ENCODE measurements at regions not wholly inside any gene's neighbourhood (a gene's known extent, or its start where the extent isn't known, plus 50 kb on each side); places are given as distances from the start of the nearest gene placed in this dataset.
"Not testable (repeated sequence)": the region's sequence is repeated elsewhere in the genome, so short reads cannot be mapped to it uniquely, and the experiment has no call there.

DNA sequence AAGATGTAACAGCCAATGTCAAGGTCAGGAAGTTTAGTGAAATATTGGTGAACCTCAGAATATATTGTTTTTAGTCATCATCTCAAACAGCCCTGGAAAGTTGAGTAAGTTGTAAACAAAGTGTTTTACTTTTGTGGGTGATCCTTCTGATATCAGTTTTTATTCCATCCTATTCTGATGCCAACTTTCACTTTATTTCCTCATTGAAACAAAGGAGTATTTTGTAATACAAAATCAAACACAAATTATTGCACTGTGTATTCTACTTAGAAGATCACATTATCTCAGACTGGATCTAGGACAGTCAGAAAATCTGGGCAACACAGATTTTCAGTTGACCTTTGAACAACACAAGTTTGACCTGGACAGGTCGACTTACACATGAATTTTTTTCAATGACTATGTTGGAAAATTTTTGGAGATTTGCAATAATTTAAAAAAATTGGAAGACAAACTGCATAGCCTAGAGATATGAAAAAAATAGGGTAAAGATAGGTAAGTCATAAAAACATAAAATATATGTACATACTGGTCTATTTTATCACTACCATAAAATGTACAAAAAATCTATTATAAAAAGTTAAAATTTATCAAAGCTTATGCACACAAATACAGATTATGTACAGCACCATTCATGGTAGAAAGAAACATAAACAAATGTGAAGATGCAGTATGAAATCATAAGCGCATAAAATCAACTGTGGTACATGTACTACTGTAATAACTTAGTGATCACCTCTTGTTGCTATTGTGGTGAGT lies 709.1 kb upstream of the FAM241A start:
- DNase-seq: no peak

DNA sequence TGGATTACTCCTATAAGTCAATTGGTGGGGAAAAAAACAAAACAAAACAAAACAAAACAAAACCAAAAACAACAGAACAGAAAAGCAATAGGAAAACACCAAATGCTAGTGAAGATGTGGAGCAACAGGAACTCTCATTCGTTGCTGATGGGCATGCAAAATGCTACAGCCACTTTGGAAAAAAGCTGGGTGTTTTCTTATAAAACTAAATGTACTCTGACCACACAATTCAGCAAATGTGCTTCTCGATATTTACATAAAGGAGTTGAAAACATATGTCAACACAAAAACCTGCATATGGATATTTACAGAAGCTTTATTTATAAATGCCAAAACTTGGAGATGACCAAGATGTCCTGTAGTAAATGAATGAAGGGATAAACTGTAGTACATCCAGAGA lies 703.6 kb upstream of the FAM241A start:
- no peak for DNase-seq

DNA sequence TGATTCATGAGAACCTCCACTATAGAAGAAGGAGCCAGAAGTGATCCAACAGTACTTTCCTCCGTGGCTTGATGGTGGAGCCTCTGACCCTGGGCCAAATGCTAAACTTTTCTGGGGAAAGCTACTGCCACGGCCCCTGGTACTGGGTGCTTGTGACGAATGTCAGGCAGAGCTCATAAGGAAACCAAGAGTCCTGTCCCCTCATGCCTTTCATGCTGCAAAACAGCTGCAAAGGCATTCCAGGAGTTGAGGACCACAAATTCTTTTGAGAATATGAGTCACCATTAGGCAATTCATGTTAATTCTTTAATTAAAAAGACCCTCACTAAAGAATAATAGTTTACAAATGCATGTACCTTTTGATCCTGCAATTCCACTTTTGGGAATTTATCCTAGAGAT lies 700.4 kb upstream of the FAM241A start:
- DNase-seq: not testable (repeated sequence)

DNA sequence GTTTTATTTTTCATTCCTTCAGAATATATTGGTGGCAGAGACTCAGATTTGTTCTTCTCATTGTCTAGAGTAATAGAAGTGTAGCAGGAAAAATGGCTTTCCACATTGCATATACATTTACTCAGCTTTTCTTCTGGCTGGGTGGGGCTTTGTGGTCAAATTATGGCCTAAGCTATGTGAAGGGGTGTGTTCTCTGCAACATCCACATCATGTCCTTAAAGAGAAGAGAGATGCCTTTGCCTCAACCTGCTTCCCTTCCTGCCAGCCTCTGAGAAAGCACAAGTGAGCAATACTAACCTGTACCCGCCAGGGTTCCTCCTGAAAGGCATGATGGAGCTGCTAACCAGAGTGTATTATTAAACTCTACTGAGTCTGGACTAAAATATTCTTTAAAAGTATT lies 695.6 kb upstream of the FAM241A start:
- no peak for DNase-seq

DNA sequence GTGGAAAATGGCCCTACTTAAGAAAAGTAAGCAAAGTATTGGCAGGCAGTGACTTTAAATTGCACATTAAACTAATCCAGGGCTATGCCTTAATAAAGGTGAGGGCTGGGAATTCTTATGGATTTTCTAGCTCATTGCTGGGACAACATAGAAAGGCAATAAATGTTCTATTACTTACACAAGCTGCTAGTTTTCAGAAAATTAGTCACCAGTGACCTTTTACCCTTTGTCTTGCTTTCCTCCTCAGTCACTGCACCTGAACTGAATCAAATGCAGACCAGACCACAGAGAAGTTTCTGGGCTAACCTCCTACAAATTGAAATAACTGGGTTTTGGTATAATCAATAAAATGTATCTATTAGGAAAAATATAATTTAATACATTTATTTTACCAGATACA lies 694.4 kb upstream of the FAM241A start:
- no peak for DNase-seq

DNA sequence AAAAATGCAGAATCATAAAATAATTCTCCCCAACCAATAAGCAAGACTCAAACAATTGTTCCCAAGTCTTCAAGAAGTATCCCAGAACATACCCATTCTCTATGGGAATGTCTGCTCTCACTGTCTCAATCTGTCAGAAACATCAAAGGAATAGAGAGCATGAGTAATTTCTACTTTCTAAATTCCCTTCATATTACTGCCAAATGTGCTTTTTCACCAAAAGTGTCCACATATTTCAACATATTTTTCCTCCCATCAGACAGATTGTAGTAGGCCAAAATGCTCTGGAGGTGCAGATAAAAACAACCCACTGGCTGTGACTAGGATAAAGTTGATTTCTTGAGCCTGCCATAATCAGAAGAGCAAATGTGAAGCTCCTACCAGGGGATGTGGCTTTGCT lies 692.0 kb upstream of the FAM241A start:
- DNase-seq: no peak

DNA sequence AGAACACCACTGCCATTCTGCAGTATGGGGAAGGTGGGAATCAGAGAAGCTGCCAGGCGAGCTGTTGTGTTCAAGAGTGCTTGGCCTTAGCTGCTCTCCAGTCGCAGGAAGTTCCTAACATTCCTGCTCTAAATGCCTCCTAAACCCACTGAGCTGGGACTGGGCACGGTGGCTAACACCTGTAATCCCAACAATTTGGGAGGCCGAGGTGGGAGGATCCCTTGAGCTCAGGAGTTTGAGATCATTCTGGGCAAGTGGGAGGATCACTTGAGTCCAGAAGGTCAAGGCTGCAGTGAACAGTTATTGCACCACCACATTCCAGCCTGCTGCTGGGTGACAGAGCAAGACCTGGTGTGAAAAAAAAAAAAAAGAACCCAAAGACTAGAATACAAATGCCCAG lies 690.3 kb upstream of the FAM241A start:
- no peak for DNase-seq

DNA sequence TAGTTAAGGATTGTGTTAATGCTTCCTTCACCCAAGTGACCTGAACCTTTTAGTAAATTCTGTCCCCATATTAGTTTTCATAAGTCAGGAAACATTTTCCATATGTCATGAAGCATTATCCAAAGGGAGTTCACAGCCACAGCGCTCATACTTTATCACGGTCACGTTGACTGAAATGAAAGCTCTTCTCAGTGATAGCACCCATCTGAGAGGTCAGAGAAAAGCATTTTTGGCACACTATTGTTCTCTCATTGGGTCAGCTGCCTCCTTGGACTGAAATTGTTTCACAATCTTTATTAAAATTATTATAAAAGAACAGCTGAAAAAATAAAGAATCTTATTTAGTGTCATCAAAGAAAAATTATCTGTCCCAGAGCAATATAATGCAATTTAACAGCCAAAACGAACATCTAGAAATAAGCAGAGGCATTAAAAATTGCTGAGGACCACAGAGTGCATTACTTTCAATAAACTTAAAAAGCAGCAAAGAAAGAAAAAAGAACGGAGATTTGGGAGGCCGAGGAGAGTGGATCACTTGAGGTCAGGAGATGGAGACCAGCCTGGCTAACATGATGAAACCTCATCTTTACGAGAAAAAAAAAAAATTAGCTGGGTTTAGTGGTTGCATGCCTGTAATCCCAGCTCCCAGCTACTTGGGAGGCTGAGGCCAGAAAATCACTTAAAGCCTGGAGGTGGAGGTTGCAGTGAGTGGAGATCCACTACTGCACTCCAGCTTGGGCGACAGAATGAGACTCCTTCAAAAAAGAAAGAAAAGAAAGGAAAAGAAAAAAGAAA lies 680.8 kb upstream of the FAM241A start:
- no peak for DNase-seq

DNA sequence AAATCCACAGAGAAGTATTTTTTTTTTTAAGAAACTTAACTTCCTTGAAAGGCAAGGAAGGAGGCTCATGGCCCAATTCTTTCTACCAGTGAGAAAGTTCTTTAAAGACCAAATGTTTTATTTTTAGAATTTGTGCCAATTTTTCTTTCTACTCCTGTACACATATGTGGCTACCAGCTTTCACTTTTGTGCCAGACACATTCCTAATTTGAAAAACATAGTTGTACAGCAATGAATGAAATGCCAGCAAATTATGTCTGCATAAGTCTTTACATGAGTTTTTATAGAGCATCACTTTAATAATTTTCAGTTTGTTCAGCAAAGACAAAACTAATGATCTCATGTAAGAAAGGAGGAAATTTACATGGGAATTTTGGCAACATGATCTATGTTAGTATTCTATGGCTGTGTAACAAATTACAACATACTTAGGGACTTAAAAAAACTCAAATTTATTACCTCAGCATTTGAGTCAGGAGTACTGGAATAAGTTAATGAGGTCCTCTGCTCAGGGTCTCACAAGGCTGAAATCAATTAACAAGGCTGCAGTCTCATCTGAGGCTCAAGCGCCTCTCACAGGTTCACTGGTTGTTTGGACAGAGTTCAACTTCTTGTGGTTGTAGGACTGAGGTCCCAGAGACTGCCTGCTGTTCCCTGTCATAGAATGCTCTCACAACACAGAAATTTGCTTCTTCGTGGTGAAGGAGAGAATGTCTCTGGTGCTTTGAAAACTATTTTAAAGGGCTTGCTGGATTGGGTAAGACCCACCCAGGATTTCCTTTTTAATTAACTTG lies 678.2 kb upstream of the FAM241A start:
- DNase-seq: no peak

DNA sequence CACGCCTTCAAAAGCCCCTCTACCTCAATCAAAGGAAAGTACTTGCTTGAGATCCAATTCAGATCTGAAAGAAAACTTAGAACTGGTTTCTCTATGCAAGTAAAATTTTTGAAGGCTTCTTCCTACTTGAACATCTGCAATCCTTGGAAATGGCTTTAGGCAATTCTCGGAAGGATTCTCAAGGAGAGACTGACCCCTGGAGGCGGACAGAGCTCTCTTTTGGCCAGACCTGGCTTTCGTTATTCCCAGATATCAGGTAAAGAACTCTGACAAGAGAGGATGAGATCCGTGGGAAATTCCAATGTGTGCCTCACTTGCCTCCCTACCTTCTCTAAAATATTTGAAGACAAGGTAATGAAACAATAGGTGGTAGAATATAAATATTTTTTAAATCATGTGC lies 670.3 kb upstream of the FAM241A start:
- no peak for DNase-seq

DNA sequence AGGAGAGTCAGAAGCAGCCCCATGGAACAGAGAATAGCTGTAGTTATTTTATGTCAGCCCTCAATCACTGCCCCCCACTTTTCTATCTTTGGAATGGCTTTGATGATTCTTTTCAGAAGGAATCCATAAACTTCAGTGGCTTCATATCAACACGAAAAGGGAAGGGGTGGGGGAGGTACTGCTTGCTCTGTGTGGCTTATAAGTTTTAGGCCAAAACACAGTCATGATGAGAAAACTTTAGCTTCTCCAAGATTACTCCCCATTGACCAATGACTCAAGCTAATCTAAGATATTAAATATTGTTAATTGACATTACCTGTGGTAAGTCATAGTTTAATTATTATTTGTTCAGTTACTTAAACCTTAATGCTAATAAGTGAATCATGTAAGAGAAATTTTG lies 669.6 kb upstream of the FAM241A start:
- DNase-seq: no peak

DNA sequence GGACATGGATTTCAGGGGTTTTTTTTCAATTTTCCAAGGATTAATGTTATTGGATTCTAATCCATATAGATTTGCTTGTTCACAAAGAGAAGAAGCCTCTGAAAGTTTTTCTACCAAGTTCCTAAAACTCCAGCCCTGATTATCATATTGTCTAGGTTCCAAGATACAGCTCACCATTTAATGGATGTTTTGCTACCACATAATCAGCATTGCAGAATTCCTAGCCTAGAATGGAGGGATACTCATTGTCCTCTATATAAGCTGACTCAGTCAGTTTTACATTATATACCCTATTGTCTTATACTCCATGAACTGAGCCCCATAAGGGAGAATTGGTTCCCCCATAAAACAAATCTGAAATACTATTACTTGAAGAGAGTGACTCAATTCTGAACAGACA lies 664.7 kb upstream of the FAM241A start:
- DNase-seq: no peak

DNA sequence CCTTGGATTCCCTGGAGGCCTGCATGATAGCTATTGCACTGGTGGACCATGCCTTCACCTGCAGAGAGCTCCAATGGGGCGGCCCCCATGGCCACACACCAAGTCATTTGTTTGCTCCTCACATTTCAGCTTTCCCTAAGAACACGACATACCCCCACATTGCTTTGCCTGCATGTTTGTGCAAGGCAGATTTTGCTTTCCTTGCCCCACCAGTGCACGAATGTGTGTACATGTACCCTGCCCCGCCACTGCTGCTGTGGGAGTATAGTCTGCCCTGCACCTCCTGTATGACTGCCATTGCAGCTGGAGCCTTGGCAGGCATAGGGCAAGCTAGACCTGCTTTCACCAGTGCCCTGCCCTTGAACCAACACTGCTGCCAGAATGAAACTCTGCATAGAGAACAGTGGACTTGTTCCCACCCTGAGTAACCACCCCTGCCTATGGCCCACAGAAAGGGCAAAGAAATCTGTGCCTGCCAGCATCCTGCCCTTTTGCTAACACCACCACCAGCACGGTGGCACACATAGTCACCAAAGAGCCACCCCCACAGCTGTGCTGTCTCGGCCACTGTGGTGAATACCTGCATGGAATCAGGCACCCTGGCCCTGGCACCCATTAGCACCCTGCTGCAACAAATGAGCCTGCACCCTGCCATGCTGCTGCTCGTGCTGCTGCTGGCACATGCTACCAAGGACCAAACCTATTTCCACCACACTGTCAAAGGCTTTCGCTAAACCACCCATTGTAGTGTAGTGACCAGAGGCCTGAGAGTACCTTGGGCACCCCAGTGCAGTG lies 661.7 kb upstream of the FAM241A start:
- no peak for DNase-seq

DNA sequence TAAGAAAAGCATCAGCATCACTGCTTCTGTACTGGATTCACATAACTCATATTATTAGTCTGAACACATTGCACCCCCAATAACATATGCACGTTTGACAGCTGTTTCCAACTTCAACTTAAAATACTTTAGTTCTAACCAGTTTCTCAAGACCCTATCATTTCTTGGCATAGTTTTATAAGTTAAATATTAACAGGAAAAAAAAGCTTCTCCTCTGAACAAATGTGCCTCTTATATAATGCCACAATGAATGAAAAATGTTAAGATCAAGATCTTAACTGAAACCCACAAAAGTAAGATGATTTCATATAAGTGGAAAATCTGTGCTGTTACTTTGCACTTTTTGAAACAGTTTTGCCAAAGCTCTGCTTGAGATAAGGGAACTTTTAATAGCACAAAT lies 652.8 kb upstream of the FAM241A start:
- DNase-seq: no peak

DNA sequence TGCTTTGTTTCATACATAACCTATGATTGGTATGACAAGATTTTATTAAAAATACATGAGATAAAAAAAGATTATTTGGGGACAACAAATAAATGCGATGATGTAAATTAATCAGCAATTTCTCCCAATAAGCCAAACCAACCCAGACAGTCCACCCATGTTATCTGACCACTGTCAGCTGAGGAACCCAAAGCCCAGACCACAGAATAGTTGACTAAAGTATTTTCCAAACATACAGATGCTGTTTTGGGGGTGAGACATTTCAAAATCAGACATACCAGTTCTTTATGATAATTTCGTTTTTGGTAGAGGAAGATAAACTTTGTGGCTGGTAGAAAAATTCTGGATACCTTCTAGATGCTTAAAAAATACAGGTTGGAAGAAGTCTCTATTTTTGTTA lies 650.8 kb upstream of the FAM241A start:
- DNase-seq: no peak

DNA sequence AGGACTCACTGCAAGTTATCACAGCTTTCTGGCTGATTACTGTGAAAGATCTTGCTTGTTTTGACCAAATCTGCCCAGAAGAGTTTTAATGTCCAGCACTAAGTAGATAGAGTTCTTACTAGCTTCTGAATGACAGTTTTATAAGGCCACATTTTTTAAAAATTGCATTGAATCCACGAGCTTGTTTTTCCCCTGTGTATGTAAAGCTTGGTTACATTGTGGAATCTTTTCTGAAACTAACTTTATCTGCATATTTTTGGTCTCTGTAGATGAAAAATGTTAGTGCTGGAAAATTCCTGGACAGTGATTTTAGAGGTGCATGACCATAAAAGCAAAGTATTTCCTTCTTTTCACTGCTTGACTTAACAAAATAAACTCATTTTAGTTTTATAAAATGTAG lies 650.3 kb upstream of the FAM241A start:
- DNase-seq: no peak

DNA sequence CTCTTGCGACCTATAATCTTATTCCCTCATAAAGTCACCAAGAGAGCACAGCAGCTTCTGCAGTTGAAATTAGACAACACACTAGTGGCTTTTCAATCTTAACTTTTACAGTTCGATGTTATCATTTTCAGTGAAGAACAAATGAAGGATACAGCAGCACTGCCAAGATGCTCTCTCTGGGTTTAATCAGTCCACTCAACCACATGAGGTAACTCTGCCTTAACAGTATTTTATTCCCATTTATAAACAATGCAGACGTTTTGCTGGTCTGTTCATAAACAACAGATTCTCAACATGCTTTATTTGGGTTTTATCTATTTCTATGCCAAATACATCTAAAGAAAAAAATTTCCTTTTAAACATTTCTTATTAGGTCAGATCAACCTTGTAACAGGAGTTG lies 646.0 kb upstream of the FAM241A start:
- no peak for DNase-seq

DNA sequence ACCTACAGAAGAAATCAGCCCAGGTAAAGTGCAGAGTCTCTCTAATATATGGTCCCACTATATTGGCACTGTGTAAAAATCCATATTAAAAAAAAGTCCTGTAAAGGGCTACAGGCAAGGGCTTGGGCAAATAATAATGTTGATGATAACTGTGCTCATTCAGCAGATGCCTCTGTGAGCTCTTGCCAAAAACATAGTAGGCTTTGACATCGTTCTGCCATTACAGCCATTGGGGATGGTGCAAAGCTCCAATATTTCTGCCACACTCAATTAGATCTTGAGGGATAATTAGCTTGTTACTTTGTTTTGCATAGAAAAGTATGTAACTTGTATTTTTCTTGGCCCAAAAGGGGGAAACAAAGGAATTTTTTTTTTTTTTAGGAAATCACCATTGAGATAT lies 645.5 kb upstream of the FAM241A start:
- no peak for DNase-seq

DNA sequence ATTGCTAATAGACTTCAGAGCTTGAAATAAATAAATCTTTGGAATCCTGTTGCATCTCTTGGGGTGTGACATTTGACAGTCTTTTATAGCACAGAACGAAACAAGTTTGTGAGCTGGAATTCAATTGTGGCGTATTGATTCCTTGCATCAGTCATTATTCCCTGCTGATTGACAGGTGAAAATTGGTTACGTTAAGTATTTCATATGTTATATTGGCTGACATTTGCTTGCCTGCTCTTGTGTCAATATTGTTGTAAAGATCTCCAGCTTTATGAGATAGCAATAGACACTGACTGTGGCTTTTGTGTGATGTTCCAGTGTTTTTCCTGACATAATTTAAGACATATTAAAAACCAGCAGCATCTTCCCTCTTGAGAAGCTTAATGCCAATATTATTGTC lies 644.4 kb upstream of the FAM241A start:
- DNase-seq: no peak

DNA sequence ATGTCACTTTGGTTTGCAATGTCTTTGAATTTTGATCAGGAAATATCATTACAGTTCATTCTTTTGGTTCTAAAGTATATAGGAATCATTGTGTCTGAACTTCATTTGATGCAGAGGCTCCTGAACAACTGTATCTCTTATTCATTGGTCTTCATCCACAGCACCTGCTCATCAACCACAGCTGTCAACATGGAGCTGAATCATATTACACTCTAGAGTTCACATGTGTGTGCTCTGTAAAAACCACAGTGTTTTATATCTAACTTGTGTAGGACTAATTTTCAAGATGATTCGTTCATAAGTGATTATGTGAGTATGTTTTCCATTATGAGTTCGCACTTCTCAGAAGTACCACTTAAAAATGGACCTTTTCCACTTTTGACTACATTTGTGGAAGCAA lies 643.3 kb upstream of the FAM241A start:
- DNase-seq: no peak

DNA sequence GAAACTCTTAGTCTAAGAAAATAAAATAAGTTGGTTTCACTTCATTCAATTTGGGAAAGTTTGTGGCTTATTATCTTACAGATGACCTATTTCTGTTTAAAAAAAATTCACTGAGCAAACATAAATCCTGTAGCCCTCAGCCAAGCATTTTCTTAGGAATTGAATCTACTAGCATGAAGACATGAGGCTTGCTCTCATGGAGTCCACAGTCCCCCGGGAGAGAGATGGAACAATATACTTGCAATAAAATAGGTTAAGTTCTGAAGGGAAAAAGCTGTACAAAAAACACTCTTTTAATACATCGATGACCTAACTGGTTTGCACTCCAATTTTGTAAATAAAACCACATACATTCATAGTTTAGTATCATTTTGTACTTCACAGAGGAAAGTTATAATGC lies 642.6 kb upstream of the FAM241A start:
- no peak for DNase-seq

DNA sequence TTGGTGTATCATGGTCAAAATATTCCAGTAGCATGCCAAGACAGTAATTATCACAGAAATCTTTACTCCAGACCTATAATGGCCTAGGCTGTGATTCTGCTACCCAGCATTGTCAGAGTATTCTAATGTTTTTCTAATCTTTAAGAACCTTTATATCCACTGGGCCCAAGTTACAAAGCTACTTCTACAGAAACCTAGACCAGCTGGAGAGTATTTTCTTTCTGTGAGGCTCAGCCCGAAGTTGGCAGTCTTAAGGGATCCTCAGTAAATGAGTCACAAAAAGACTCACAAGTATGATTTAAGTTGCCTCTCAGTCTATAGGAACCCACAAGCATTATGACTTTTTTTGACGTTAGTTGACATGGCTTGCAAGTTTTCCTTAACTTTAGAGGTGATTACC lies 638.5 kb upstream of the FAM241A start:
- DNase-seq: no peak

DNA sequence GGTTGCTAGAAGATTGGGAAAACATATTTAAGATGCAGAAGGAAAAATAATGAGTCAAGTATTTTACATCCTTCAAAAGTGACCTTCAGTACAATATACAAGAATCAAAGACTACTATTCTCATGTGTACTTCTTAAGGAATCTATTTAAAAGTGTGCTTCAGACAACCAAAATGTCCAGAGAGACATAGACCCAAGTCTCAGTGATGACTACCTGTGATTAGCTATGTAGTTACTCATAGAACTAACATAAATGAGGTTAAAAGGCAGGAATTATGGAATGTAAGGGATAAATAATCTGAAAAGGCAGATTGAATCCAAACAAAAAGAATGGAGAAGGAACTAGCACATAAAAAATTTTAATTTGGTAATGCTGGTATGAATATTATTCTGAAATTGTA lies 634.7 kb upstream of the FAM241A start:
- DNase-seq: no peak

Data from hematopoietic multipotent progenitor cell treated with erythropoietin and hydrocortisone succinate and interleukin-3 and kit ligand, for 6 days (in vitro differentiated cells).